ENCODE measurements at regions not wholly inside any gene's neighbourhood (a gene's known extent, or its start where the extent isn't known, plus 50 kb on each side); places are given as distances from the start of the nearest gene placed in this dataset.

GRCh38 chr4:129968778-129969177, 872.8 kb downstream of the C4orf33 start:
- TF ChIP-seq CTCF (IDR thresholded peaks at IDR 0.05; ENCODE audit: low read depth, low read length, missing input control) (no peak), TAF1 (conservative IDR thresholded peaks at IDR 0.05) (no peak), GABPA (IDR thresholded peaks at IDR 0.05 in 1 of 2, conservative IDR thresholded peaks at IDR 0.05 in 1 of 2) (no peak), MAX (IDR thresholded peaks at IDR 0.05) (no peak)
